Lower leg skin (tissue), 3 donors: ENCODE measurements at regions not wholly inside any gene's neighbourhood (a gene's known extent, or its start where the extent isn't known, plus 50 kb on each side); places are given as distances from the start of the nearest gene placed in this dataset.

Experiments used
- POLR2A ChIP-seq, 2 donors: fragments of 450-650 bp; IDR thresholded peaks; one replicate each; pipeline ENCODE4 v1.6.1; 2016 to 2017; ENCODE audit warnings: antibody characterized with exemption in 2 of 2, mild to moderate bottlenecking in 1 of 2, moderate library complexity in 1 of 2
- TF ChIP-seq, protein P1 (sequence below), 3 donors: fragments of 450-650 bp; IDR thresholded peaks; one replicate each; pipeline ENCODE4 v1.5.1; 2016; ENCODE audit warnings: antibody characterized with exemption in 3 of 3, mild to moderate bottlenecking in 3 of 3, moderate library complexity in 2 of 3

DNA sequence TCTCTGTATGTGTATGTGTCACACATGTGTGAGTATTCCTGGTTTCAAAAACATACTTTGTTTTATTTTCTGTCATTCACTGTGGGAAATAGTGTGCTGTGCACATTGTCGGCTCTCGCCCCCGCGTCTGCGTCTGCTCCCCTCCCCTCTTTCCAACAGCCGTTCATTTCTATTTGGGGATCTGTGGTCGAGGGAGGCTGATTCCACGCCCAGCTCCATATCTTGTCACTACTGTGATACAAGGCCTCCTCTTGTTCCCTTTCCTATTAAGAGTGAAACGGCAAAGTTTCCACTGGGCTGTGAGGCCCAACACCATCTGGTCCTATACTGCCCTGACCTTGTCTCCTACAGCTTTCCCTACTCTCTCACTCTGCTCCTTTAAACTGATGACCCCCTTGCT, 172.5 kb upstream of the LRIG1 start:
- TF ChIP-seq, protein P1, sequence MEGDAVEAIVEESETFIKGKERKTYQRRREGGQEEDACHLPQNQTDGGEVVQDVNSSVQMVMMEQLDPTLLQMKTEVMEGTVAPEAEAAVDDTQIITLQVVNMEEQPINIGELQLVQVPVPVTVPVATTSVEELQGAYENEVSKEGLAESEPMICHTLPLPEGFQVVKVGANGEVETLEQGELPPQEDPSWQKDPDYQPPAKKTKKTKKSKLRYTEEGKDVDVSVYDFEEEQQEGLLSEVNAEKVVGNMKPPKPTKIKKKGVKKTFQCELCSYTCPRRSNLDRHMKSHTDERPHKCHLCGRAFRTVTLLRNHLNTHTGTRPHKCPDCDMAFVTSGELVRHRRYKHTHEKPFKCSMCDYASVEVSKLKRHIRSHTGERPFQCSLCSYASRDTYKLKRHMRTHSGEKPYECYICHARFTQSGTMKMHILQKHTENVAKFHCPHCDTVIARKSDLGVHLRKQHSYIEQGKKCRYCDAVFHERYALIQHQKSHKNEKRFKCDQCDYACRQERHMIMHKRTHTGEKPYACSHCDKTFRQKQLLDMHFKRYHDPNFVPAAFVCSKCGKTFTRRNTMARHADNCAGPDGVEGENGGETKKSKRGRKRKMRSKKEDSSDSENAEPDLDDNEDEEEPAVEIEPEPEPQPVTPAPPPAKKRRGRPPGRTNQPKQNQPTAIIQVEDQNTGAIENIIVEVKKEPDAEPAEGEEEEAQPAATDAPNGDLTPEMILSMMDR (IDR thresholded peaks at IDR 0.05): no peak
- TF ChIP-seq POLR2A (IDR thresholded peaks at IDR 0.05): no peak
